Mucosa of descending colon (tissue), 3 donors: ENCODE measurements at regions not wholly inside any gene's neighbourhood (a gene's known extent, or its start where the extent isn't known, plus 50 kb on each side); places are given as distances from the start of the nearest gene placed in this dataset.
A peak's percentile ranks its signal among the peaks of the same experiment; 100 is the strongest.

ENCODE experiments used
- ATAC-seq: fragments of 200-7000 bp; cut with Tn5 transposase; one replicate; pipeline ENCODE4 v1.9.1; 2020; ENCODE audit warnings: mild to moderate bottlenecking, moderate library complexity
- DNase-seq, 3 donors: peaks; one replicate each; pipeline ENCODE4 v3.0.0-alpha.2; 2020
- H3K36me3 ChIP-seq: fragments of 200-600 bp; one replicate; pipeline ENCODE4 v1.8.0; 2021; ENCODE audit warnings: low read depth, mild to moderate bottlenecking
- H3K4me1 ChIP-seq: fragments of 200-600 bp; one replicate; pipeline ENCODE4 v1.8.0; 2021; ENCODE audit warnings: low read depth, mild to moderate bottlenecking
- H3K4me3 ChIP-seq: fragments of 200-600 bp; one replicate; pipeline ENCODE4 v1.8.0; 2021; ENCODE audit warnings: mild to moderate bottlenecking
- H3K9me3 ChIP-seq: fragments of 200-600 bp; one replicate; pipeline ENCODE4 v1.8.0; 2021; ENCODE audit warnings: mild to moderate bottlenecking
- intact Hi-C, 2 donors: fragments of 100-400 bp; cut with DNase I in 1 of 2; cut with micrococcal nuclease in 1 of 2; formaldehyde crosslinking; loops; one replicate each; pipeline versions ENCODE4 v1.11.0 to v1.11.1; 2022; cut with DNase I, micrococcal nuclease
- TF ChIP-seq, protein P1 (sequence below): fragments of 200-600 bp; IDR thresholded peaks from one replicate; pipeline ENCODE4 v1.8.0; 2022; ENCODE audit warnings: antibody characterized with exemption, mild to moderate bottlenecking
- donor health status: DM: no; HTN: no; CAD: no; lungs with moderate emphysema.
- donor health status: DM: no; HTN: no; CAD: no.
- donor health status: DM: no; HTN: yes; CAD: no.

DNA sequence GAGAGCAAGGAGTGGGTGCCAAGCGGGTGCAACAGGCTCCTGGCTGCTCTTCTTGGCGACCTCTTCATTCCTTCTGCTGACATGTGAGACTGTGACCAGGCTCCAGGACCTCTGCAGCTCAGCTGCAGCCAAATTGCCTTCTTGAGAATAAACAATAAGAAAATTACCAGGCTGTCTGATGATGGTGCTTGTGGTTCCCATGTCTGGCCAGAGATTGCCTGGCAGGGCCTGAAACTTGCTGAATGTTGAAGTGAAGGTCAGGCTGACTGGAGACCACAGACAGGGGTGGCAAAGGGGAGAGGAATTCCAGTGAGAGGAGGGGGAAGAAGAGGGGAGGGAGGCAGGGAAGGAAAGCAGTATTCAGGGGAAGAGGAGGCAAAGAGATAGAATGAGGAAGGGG lies 497.4 kb upstream of the PODXL start:
- intact Hi-C loops: no loop called here

GRCh38 chr7:132051311-132051710 lies 494.9 kb upstream of the PODXL start:
- no peaks in the 10 kb centered on the region for H3K9me3 ChIP-seq
- no peaks in the 10 kb centered on the region for H3K36me3 ChIP-seq
- H3K4me1 ChIP-seq: peaks cover 4% of the 10 kb centered on the region
- intact Hi-C loops: no loop called here
- ATAC-seq (no peak), DNase-seq (no peak)
- H3K4me3 ChIP-seq: no peak overlapping the region
- TF ChIP-seq, protein P1, sequence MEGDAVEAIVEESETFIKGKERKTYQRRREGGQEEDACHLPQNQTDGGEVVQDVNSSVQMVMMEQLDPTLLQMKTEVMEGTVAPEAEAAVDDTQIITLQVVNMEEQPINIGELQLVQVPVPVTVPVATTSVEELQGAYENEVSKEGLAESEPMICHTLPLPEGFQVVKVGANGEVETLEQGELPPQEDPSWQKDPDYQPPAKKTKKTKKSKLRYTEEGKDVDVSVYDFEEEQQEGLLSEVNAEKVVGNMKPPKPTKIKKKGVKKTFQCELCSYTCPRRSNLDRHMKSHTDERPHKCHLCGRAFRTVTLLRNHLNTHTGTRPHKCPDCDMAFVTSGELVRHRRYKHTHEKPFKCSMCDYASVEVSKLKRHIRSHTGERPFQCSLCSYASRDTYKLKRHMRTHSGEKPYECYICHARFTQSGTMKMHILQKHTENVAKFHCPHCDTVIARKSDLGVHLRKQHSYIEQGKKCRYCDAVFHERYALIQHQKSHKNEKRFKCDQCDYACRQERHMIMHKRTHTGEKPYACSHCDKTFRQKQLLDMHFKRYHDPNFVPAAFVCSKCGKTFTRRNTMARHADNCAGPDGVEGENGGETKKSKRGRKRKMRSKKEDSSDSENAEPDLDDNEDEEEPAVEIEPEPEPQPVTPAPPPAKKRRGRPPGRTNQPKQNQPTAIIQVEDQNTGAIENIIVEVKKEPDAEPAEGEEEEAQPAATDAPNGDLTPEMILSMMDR: no peak

More for the DNA sequence above, 497.4 kb upstream of the PODXL start:
- no peak for ATAC-seq
- DNase-seq: no peak
- H3K36me3 ChIP-seq: no peaks in the 10 kb centered on the region
- peaks cover 4% of the 10 kb centered on the region for H3K4me1 ChIP-seq
- H3K4me3 ChIP-seq: no peak overlapping the region
- TF ChIP-seq, protein P1: no peak
- no peaks in the 10 kb centered on the region for H3K9me3 ChIP-seq

DNA sequence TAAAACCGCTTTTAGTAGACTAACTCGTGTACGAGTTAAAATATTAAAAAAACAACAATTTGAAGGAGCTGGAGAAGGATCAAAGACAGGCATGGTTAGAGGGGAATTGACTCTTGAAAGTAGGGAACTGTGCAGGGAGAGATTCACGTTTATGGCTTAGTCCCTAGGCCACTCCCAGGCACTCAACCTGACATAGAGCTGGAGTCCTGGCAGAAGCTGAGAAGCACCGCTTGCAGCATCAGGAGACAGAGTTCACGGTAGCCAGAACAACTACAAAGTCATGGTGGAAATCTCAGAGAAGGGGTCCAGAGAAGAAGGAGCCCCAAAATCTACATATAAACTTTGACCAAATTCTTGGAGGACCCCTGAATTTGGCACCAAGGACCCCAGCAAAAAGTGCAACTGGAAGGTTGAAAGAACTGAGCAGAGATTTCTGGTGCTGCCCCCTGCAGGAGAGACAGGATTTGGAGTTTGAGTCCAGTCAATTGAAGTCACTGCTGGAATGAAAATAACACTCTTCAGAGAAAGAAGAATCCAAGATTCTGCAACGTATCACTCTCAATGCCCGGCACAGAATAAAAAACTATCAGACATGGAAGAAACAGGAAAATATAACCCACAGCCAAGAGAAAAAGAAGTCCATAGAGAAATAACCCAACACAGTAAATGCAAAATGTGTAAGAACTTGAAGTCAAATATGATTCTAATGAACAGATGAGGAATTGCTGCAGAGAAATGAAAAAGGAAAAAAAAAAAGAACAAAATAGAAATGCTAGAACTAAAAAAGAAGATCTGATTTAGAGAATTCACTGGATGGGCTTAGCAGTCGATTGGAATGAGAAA lies 493.3 kb upstream of the PODXL start:
- intact Hi-C loops: no loop called here
- Histone ChIP-seq H3K36me3 (no peaks in the 10 kb centered on the region), H3K4me3 (no peak overlapping the region), H3K4me1 (peaks cover 4% of the 10 kb centered on the region), H3K9me3 (no peaks in the 10 kb centered on the region)
- TF ChIP-seq, protein P1: no peak
- ATAC-seq: peak; percentile 87
- DNase-seq: peak in 2 of 3 donors; percentile 65 to 87

DNA sequence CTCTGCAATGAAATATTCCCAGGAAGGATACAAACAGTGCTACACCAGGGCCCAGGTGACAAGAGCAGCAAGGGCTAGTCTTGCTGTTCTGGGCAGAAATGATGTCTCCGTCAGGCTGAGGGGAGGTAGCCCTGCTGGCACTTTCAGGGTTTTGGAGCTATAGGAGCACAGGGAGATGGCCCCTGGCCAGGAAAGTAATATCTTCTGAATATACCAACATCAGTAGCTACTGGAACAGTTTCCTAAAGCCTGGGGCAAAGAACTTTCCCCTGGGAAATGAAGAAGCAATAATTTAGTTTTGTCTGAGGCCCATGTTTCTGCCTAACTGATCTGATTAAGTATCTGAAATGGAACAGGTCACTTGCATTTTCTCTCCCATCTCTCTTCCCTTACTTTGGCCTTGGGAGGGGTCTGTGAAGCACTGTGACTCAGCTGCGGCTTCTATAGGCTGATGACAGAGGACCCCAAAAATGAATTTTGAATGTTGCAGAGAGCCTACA lies 489.1 kb upstream of the PODXL start:
- Histone ChIP-seq H3K4me3 (no peak overlapping the region), H3K9me3 (no peaks in the 10 kb centered on the region), H3K36me3 (no peaks in the 10 kb centered on the region), H3K4me1 (peaks cover 4% of the 10 kb centered on the region)
- intact Hi-C loops: no loop called here
- ATAC-seq (no peak), DNase-seq (no peak)
- TF ChIP-seq, protein P1: no peak

DNA sequence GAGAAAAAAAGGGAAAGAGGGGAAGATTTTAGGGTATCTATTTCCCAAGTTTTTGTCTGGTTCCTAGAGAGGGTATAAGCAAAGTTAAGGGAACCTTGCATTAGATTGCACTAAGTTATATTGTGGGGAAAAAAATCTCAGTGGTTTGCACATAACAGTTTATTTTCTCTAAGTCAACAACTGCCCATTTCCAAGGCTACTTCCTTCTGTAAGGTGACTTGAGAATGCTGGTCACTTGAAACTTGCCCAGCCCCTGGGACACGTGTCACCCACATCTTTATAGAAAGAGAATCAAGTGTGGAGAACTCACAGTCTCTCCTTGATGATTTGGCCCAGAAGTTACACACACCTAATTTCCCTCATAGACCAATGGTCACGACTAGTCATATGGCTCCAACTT lies 488.6 kb upstream of the PODXL start:
- no peak overlapping the region for H3K4me3 ChIP-seq
- TF ChIP-seq, protein P1: no peak
- no peaks in the 10 kb centered on the region for H3K9me3 ChIP-seq
- ATAC-seq: peak; percentile 29
- H3K36me3 ChIP-seq: no peaks in the 10 kb centered on the region
- intact Hi-C loops: no loop called here
- DNase-seq: no peak
- peaks cover 4% of the 10 kb centered on the region for H3K4me1 ChIP-seq
